SH-SY5Y (cell line): ENCODE measurements at regions not wholly inside any gene's neighbourhood (a gene's known extent, or its start where the extent isn't known, plus 50 kb on each side); places are given as distances from the start of the nearest gene placed in this dataset.

Experiments used
- GATA2 ChIP-seq: IDR thresholded peaks from 2 replicates; pipeline ENCODE4 v1.6.1; 2011; ENCODE audit warnings: mild to moderate bottlenecking, low read depth, low read length
- GATA3 ChIP-seq: IDR thresholded peaks from 2 replicates; pipeline ENCODE4 v1.6.1; 2011; ENCODE audit warnings: low read depth, mild to moderate bottlenecking, low read length, moderate library complexity

DNA sequence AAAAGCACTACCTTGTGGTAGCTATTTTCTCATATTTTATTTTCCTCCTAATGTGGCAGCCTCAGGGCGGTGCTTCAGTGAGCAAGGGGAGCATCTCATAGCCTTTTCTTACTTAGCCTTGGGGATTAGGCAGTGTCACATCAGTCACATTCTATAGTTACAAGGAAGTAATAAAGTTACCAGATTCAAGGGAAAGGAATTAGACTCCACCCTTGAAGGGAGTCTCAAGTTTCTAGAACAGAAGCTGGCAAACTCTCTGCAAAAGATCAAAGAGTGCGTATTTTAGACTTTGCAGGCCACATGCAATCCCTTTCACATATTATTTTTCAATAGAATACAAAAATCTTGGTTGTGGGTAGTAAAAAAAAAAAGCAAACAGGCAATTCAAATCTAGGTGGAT lies 350.4 kb downstream of the AMY1C start:
- no peak for TF ChIP-seq GATA2
- no peak for TF ChIP-seq GATA3
